GM18861 (cell line): ENCODE measurements at regions not wholly inside any gene's neighbourhood (a gene's known extent, or its start where the extent isn't known, plus 50 kb on each side); places are given as distances from the start of the nearest gene placed in this dataset.

Experiments
- ATAC-seq: cut with Tn5 transposase; IDR thresholded peaks from one replicate; pipeline ENCODE4 v1.9.1; 2021; ENCODE audit not compliant: unreplicated experiment

DNA sequence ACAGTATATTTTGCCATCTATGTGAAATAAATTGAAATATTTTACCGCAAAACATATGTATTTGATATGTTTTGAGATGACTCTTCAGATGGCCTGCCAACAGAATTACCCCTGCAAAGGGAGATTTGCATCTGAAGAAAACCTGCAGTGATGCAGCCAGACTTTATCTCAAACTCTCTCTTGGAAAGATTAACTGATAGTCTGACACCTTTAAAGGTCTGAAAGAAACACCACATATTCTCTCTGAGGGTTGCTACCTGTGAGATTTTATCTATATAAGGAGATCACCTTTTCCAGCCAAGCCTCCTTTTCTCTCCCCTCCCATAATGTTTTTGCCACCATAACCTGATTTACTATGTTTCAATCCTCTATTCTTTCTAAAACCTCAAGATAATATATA lies 1106.3 kb upstream of the IGFBP7 start:
- no peak for ATAC-seq

DNA sequence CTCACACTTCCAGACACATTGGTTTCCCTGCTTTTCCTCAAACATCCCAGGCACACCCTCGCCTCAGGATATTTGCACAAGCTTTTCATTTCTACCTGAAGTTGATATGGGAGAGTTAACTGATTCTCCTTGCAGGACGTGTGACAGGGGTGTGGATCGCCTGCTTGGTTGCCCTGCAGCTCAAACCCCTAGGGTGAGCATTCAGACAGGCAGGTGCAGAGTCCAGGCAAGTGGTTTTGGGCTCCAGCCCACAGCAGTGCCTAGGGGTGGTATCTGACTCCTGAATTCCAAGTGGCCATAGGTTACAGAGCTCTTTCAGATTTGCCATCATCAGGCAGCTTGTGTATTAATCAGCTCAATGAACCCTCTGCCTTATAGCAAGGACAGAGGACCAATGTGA lies 1104.2 kb upstream of the IGFBP7 start:
- ATAC-seq, result no peak

DNA sequence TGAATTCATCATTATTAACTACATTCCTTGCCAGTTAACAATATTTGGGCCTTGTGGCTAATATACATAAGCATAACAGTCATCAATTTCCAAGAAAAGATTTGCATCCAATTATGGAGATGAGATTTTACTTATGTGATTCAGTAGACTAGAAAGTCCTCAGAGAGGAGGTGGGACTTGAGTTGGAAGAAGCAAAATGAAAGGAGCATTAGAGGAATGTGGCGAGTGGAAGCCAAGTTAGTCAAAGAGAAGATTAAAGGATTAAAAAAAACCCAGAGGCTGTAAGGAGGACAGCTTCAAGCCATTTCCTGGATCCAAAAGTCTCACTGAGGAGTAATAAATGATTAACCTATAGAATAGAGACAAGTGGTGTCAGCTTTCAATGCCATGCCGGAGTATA lies 1099.4 kb upstream of the IGFBP7 start:
- ATAC-seq, result no peak

DNA sequence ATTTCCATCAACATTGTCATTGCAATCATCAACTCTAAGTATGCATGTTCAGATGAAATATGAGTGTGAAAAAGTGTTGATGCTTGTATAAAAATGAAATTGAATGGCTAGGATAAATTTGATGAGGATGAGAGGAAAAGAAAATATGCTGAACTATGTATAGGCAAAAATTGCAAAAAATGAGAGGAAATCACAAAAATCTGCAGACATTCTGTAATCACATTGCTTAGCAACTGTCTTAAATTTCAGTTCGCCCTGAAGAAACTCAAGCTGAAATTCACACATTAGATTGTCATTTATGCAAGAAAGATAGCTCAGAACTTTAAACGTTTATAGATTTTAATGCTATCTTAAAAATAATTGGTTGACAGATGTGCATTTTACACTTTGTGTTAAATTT lies 1098.8 kb upstream of the IGFBP7 start:
- no peak for ATAC-seq

DNA sequence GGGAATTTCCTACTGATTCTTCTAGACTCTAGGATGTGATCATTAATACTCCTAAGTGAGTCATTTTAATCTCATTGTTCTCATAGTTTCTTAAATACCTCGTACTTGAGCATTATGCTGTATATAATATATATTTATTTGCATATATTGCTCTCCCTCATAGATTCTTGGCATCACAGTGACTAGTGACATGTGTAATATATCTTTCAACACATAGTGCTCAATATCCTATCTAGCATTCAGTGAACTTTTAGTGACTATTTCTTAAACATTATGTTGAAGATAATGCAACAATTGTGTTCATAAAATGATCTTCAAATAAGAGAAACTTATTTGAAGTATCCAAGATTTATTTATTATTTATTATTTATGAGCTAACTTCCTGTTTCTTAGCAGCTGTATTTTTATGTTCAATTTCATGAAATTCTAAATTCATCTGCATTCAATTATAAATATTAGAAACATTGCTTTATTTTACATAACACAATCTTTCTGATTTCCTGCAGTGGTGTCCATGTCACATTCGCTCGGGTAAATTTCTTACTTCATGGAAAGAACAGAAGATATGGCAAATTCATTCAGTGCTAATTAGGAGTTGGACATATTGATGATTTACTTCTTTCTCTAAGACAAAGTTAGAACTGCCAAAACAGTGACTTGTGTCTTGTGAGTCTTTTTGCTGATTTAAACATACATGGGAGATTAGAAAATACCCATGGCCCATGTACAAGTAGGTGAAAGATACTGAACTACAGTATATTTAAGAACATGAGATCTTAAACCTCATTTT lies 1095.5 kb upstream of the IGFBP7 start:
- no peak for ATAC-seq

GRCh38 chr4:58192217-58192616 lies 1082.0 kb upstream of the IGFBP7 start:
- ATAC-seq, result no peak

DNA sequence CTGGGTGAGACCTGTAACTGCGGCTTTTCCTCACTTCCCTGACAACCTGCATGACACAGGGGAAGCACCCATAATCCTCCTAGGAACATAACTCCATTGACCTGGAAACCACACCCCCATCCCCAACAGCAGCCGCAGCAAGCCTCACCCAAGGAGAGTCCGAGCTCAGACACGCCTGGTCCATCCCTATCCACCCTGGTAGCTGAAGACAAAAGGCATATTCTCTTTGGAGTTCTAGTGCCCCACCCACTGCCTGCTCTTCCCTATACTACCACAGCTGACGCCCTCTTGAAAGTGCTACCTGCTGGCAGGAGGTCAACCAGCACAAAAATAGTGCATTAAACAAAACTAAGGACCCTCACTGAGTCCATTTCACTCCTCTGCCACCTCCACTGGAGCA lies 1080.9 kb upstream of the IGFBP7 start:
- no peak for ATAC-seq

DNA sequence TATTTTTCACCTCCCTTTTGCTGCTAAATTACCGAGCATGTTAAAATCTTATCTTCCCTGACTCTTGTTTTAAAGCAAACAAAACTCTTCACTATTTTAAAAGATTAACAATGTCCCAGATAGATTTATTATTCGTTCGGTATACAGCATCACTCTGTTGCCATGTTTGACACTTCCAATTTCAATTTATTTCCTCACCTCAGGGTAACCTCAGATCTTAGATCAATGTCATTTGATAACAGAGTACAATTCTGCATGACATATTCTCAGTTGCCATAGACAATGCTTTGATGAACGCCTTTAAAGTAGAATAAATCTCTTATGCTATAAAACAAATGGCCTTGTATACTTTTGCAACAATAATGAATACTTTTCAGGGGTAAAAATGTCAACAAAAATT lies 1078.1 kb upstream of the IGFBP7 start:
- no peak for ATAC-seq

DNA sequence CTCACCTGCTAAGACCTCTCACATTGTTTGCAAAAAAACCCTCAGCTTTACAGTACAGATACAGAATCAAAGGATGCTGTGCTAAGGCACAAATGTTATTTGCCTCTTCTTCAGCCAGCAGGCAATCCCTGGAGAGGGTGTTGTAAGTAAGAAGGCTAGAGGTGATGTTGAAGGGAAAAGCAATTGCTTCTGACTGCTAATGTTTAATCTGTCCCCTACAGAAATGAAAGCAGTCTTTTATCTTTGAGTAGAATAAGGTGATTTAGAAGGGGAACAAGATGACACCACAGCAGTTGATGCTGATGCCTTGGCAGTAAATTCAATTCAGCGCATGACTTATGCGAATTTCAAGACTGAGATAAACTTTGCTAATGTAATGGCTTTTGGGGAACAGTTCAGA lies 1064.8 kb upstream of the IGFBP7 start:
- ATAC-seq, result no peak

- no peak for ATAC-seq
Observed at GRCh38 chr4:58166490-58166889, 1056.3 kb upstream of the IGFBP7 start.

DNA sequence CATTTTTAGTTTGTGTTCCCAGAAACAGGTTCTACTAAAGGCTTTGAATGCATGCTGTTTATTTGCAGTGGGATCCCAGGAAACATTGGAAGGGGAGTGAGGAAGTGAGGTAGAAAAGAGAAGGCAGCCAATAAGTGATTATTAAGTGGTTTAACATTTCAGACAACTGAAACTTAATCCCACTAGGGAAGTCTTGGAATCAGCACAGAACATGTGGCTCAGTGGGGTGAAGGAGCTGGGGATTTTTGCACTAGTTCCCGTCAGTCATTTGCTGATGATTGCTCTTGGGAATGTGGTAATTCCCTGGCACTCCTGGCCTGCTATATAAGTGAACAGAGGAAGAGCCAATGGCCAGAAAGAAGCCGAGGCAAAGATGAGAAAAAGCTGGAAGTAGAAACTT lies 1053.0 kb upstream of the IGFBP7 start:
- ATAC-seq, result no peak

- no peak for ATAC-seq
Observed at GRCh38 chr4:58149404-58150085, 1039.4 kb upstream of the IGFBP7 start.

GRCh38 chr4:58144721-58145120 lies 1034.5 kb upstream of the IGFBP7 start:
- ATAC-seq, result no peak

- ATAC-seq, result no peak
Observed at GRCh38 chr4:58138786-58139668, 1028.8 kb upstream of the IGFBP7 start.

DNA sequence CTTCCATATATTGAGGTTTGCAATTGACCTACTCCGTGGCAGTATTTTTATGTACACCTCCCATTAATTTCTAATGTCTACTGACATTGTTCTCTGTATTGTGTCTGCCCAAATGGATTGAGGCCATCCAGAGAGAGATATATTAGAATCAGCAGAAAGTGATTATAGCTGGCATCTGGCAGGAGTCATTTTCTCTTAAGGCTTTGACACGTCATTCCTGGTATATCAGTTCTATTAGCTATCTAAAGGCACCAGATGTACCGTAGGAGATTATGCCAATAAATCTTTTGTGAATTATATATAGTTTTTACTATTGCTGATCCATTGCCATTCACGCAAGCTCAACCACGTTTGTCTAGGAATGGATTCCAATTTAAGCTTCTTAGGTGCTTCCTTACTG lies 1026.4 kb upstream of the IGFBP7 start:
- no peak for ATAC-seq

- no peak for ATAC-seq
Observed at GRCh38 chr4:58127680-58128079, 1017.5 kb upstream of the IGFBP7 start.

DNA sequence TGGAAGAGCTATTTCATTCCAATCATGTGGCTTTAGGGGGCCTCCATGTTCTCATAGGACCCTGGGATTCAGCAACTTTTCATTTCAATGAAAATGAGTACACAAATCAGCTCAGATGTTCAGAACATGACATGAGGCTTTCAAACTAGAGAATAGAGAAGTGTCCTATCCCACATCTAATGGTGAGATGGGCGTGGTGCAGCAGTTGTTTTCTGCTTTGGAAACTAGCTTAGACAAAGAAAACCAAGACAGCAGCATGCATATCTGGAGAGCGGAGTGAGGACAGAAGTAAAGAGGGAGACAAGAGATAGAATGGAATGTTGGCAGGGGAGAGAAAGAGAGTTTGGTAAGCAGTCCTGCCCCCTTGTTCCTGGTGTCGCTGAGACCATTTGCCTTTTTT lies 1009.1 kb upstream of the IGFBP7 start:
- ATAC-seq, result no peak

DNA sequence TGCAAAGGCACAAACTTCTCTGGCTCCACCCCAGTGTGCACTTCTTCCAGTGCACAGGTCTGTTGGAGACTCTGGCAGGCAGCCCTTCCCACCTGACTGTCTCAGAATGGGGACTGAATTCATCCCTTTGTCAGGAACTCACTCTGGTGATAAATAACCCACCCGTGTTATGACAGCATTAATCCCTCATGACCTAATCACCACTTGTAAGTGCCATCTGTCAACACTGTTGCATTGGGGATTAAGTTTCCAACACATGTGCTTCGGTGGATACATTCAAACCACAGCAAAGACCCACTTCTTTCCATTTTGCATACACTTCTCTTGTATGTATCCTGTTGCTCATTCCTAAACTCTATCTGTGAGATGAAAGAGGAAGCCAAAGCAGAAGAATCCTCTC lies 1002.9 kb upstream of the IGFBP7 start:
- ATAC-seq, result no peak

GRCh38 chr4:58111818-58112217 lies 1001.6 kb upstream of the IGFBP7 start:
- ATAC-seq, result no peak

DNA sequence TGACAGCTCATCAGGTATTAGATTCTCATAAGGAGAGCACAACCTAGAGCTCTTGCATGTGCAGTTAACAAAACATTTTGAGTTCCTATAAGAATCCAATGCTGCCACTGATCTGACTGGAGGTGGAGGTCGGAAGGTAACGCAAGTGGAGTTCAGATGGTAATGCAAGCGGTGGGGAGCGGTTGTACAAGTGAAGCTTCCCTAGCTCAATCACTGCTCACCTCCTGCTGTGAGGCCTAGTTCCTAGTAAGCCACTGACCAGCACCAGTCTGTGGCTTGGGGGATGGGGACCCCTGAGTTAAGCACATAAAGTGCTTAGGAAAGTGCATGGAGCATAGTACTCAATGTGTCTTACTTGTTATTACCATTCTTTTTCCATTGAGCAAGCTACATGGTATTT lies 983.2 kb upstream of the IGFBP7 start:
- no peak for ATAC-seq

GRCh38 chr4:58090539-58090938 lies 980.4 kb upstream of the IGFBP7 start:
- ATAC-seq, result no peak

DNA sequence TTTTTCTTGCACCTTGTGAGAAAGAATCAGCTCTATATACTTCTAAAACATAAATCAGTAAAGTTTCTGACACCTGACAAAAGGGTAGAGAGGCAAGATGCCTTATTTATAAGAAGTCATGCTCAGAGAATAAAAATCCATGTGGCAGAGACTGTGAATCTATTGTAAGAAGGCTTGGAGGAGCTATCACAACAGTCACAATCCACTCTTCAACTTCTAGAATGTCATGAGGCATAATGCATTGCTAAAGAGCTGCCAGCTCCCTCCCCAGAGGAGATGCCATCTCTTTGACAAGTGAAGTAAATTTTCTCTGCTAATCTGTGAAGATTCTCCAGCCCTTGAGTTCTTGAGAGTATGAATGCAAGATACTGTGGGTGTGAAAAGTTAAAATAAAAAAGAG lies 971.2 kb upstream of the IGFBP7 start:
- ATAC-seq, result no peak
